ENCODE measurements at regions not wholly inside any gene's neighbourhood (a gene's known extent, or its start where the extent isn't known, plus 50 kb on each side); places are given as distances from the start of the nearest gene placed in this dataset.
"Not testable (repeated sequence)": the region's sequence is repeated elsewhere in the genome, so short reads cannot be mapped to it uniquely, and the experiment has no call there.

DNA sequence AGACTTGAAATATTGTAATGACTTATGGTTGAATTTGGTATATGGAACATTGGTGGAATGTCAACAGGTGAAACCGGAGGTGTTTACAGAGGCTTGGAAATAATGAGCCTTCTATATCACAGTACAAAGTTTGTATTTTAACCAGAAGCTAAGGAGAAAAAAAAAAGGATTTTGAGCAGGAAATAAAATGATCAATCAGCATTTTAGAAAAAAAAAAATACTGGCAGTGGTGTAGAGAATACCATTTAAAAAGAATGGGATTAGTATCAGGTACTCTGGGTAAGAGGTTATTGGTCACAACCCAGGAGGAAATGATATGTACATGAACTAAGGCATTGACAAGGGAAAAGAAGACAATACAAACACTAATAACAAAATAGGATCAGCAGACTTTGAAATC is 587.1 kb upstream of the HTR2C start:
- DNase-seq = no peak

- not testable (repeated sequence) for DNase-seq
Observed at GRCh38 chrX:113991720-113992119, 592.2 kb upstream of the HTR2C start.

DNA sequence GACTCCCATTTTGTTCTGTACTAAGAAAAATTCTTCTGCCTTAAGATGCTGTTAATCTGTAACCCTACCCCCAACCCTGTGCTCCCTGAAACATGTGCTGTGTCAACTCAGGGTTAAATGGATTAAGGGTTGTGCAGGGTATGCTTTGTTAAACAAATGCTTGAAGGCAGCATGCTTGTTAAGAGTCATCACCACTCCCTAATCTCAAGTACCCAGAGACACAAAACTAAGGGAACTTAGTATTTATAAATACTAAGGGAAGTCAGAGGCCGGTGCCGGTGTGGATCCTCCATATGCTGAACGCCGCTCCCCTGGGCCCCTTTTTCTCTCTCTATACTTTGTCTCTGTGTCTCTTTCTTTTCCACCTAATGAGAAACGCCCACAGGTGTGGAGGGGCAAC is 593.2 kb upstream of the HTR2C start:
- not testable (repeated sequence) for DNase-seq

- DNase-seq = not testable (repeated sequence)
Observed at GRCh38 chrX:113988315-113988935, 595.5 kb upstream of the HTR2C start.

- no peak for DNase-seq
Observed at GRCh38 chrX:113986427-113986826, 597.5 kb upstream of the HTR2C start.

DNA sequence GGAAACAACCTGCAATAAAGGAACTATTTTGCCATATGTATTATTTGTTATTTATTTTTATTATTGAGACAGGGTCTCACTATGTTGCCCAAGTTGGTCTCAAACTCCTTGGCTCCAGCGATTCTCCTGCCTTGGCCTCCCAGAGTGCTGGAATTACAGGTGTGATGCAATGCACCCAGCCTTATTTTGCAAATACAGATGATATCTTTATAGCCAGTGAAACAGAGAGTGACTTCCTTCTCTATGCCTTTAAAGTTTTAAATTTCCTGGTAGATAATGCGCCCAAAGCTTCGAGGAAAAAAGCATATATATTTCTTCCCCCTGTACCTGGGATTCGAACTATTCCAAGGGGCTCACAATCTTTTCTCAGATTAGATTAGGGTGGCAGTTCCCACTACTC is 601.1 kb upstream of the HTR2C start:
- DNase-seq = no peak

DNA sequence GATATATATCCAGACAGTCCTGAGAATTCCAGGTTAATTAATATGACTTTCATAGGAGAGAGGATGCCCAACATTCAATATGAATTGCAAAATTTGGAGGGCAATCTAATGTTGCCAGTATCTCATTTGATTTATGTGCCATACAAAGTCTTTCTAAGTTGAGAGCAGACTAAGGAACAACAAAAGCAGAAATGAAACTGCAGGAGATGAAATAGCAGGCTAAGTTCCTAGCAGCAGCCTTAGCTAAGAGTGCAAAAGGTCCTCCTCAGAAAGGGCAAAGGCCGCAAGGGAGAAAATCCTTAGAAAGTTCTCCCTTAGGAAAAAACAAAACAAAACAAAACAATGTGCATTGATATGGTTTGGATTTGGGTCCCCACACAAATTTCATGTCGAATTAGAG is 602.9 kb upstream of the HTR2C start:
- no peak for DNase-seq

DNA sequence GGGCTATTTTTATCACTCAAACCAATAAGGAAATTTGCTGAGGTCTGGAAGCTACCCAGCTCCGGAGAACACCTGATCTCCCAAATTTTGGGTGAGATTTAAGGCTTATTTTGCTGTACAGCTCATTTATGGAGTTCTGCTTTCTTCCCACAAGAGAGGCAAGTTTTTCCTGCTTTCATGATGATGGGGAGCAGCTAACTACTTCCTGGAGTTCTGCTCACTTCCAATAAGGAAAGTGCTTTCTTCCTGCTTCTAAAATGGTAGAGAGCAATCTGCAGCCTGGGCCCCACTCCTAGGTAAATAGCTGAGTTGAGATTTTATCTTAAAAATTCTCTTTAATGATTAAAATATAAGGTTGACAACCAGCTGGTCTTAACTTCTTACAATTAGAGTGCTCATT is 606.0 kb upstream of the HTR2C start:
- no peak for DNase-seq

- no peak for DNase-seq
Observed at GRCh38 chrX:113975441-113975840, 608.4 kb upstream of the HTR2C start.

GRCh38 chrX:113974881-113975280 is 609.0 kb upstream of the HTR2C start:
- no peak for DNase-seq

DNA sequence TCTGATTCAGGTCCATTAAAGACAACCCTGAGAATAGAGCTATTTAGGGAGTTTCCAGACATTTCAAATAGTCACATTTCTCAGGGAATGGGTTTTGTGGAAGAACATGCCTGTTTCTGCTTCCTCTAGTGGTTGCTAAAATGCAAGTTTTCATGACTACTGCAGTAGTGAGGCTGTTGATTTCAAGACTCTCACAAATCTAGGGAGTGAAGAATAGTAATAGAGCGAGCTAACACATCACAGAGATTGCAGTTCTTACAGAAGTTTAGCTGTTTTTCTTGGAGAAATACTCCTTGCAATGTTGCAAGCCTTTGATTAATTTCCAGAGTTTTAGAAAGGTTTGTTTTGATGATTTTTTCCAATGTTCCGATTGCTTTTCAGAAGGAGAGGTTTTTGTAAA is 610.2 kb upstream of the HTR2C start:
- no peak for DNase-seq

- no peak for DNase-seq
Observed at GRCh38 chrX:113966791-113967190, 617.1 kb upstream of the HTR2C start.

- DNase-seq = no peak
Observed at GRCh38 chrX:113962343-113962742, 621.5 kb upstream of the HTR2C start.

DNA sequence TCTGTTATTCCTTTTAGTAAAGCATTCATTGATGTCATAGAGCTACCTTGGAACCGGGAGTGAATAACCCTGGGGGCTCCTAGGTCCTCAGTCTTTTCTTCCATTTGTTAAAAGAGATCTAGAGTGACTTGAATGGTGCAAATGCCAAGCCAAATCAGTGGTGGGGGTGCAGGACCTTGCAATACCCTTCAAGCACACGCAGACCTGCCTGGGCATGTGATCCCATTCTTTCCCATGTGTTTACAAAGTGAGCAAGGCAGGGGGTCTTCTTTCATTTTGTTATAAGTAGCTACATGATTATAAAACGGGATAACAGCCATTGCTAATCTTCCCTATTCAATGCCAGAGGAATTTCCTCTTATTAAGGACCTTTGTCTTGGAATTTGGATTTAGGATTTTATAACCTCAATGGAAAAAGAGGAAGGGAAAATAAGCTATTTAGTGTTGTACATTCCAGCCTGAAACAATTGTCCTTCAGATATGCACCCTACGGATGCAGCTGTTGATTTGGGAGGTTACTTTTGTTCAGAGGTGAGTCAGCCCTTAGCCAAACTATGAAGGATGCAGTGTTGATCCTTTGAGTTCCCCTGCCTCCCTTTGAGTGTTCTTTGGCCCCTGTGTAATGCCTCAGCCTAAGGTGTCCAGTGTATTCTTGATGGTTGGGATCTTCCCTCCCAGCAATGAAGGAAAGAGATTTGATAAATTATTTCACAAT is 623.8 kb upstream of the HTR2C start:
- no peak for DNase-seq

DNA sequence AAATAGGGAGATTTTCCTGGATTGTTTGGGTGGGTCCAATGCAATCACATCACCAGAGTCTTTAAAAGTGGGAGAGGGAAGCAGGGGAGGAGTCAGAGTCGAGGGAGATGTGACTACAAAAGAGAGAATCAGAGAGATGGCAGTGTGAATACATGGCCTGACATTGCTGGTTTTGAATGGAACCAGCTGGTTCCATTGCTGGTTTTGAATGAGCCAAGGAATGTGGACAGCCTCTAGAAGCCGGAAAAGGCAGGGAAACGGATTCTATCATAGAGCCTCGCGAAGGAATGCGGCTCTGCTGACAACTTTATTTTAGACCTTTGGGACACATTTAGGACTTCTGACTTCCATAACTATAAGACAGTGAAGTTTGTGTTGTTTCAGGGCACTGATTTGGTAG is 627.0 kb upstream of the HTR2C start:
- no peak for DNase-seq

- no peak for DNase-seq
Observed at GRCh38 chrX:113954297-113954696, 629.6 kb upstream of the HTR2C start.

GRCh38 chrX:113950081-113950678 is 633.7 kb upstream of the HTR2C start:
- DNase-seq = no peak

GRCh38 chrX:113947548-113947947 is 636.3 kb upstream of the HTR2C start:
- no peak for DNase-seq

DNA sequence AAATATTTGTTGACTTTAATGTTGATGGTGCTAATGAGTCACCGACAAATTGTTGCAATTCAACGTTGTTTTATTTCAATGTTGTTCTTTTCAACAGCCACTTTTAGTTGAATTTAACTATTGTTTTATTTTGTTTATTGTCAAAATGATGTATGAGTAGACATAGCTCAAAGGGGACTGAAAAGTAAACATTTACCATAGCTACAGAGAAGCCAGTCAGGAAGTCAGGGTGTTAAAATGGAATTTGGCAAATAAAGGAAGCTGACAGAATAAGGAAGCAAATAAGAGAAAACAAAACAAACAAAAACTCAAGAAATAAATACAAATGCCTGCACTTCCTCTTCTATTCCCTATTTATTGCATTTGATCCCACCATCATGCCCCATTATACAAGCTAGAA is 648.4 kb upstream of the HTR2C start:
- no peak for DNase-seq

GRCh38 chrX:113933931-113934330 is 650.0 kb upstream of the HTR2C start:
- no peak for DNase-seq

DNA sequence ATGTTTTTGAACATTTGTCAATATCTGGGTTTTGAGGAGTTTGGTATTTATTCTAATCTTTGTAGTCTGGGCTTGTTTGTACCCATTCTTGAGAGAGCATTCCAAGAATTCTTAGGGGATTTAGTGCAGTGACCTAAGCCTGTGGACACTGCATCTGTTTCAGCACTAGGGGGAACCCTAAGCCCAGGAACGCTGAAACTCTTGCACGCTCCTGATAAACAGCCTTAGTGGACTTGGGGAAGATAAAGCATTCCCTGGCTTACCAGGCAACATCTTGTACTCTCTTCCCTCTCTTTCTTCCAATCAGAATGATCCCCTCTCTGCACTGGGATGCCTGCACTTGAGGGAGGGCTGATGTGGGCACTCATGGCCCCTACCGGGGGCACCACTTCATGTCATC is 654.9 kb upstream of the HTR2C start:
- DNase-seq = peak; percentile 0

DNA sequence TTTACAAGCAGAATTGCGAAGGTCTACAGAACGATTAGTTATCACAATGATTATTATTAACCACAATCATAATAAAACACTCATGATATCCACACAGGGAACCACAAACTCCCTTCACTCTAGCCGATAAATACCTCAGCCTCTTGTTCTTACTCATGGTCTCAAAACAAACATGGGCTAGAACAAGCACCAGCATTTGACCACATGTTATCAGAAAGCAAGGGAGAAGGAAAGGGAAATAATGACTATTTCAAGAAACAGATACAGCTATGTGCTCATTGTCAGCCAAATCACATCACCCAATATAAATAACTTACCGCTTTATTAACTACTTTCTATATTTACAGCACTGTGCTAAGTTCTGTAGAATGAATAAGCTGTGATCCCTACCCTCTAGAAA is 663.2 kb upstream of the HTR2C start:
- DNase-seq = no peak

GRCh38 chrX:113919387-113919786 is 664.5 kb upstream of the HTR2C start:
- DNase-seq = no peak

DNA sequence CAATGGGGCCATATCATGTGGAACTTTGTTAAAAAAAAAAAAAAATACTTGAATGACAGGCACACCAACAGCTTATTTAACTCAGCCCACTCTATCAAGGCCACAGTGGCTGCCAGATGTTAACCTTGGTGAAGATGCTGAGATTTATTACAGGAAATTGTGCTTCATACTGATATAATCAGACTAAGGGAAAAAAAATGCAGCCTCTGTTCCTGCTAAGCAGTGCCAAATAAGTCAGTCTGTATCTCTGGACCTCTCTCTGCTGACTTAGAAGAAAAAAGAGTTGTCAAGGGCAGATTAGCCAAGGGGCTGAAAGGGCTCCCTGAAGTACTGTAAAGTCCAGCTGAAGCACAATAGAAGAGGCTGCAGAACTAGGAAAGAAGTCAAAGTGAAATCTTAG is 677.7 kb upstream of the HTR2C start:
- DNase-seq = peak; percentile 1
